Heart right ventricle (tissue), 16 donors: ENCODE measurements at regions not wholly inside any gene's neighbourhood (a gene's known extent, or its start where the extent isn't known, plus 50 kb on each side); places are given as distances from the start of the nearest gene placed in this dataset.

Experiments used
- ATAC-seq, 8 donors: fragments of 200-7000 bp; cut with Tn5 transposase; one replicate each; pipeline ENCODE4 v1.9.1; 2020; ENCODE audit warnings: mild to moderate bottlenecking in 8 of 8, moderate library complexity in 8 of 8, moderate number of reproducible peaks in 1 of 8
- DNase-seq, 2 donors: peaks; one replicate each; pipeline ENCODE4 v3.0.0-alpha.2; 2020
- H3K27ac ChIP-seq, 10 donors: fragments of 200-600 bp; sonication (generic) in 2 of 10; one replicate each; pipeline versions ENCODE4 v1.5.0 to v1.8.0; 2020 to 2022; ENCODE audit warnings: mild to moderate bottlenecking in 3 of 10
- H3K27me3 ChIP-seq, 7 donors: fragments of 200-600 bp; one replicate each; pipeline ENCODE4 v1.8.0; 2021 to 2022; ENCODE audit warnings: mild to moderate bottlenecking in 2 of 7
- H3K36me3 ChIP-seq, 9 donors: fragments of 200-600 bp; sonication (generic) in 1 of 9; one replicate each; pipeline versions ENCODE4 v1.5.0 to v1.8.0; 2020 to 2022; ENCODE audit warnings: mild to moderate bottlenecking in 2 of 9
- H3K4me1 ChIP-seq, 9 donors: fragments of 200-600 bp; sonication (generic) in 1 of 9; one replicate each; pipeline versions ENCODE4 v1.5.0 to v1.8.0; 2020 to 2022; ENCODE audit warnings: mild to moderate bottlenecking in 4 of 9
- H3K4me3 ChIP-seq, 10 donors: fragments of 200-600 bp; sonication (generic) in 2 of 10; one replicate each; pipeline versions ENCODE4 v1.5.0 to v1.8.0; 2020 to 2022; ENCODE audit warnings: mild to moderate bottlenecking in 7 of 10, moderate library complexity in 2 of 10
- H3K9me3 ChIP-seq, 11 donors: fragments of 200-600 bp in 10 of 11; sonication (generic) in 2 of 11; one replicate each; pipeline versions ENCODE4 v1.5.0 to v1.8.0; 2013 to 2022; ENCODE audit warnings: mild to moderate bottlenecking in 2 of 11, control low read depth in 1 of 11, moderate library complexity in 1 of 11
- WGBS, 2 donors: extraction: QIAGEN DNeasy Blood & Tissue Kit; methylation state at CpG; one replicate each; pipeline ENCODE4 v1.1.7; 2013; ENCODE audit warnings: inconsistent platforms in 1 of 2; 5-methylcytosine and 5-hydroxymethylcytosine counted together
- intact Hi-C, 10 donors: fragments of 100-400 bp; cut with DNase I; formaldehyde crosslinking; loops; one replicate each; pipeline versions ENCODE4 v1.11.1 to v1.14.2; 2022
- TF ChIP-seq, protein P1 (sequence below), 9 donors: fragments of 200-600 bp; sonication (generic) in 2 of 9; IDR thresholded peaks; one replicate each; pipeline versions ENCODE4 v1.5.0 to v1.8.0; 2021 to 2022; ENCODE audit warnings: antibody characterized with exemption in 9 of 9, mild to moderate bottlenecking in 5 of 9, moderate library complexity in 1 of 9
- donor health status: Arrhythmogenic right ventricular cardiomyopathy.
- donor health status: ischemic (EF 13 %, LVEDD 7.1; RV severe dilation, severe dysfunction).
- donor health status: healthy with polysubstance abuse.
- donor health status: DM: no; HTN: yes; CAD: no.
- donor health status: DM: no; HTN: no; CAD: no.
- donor health status: ischemic (EF 25% LVEDD 6.9; RV normal size, moderate dysfunction).
- donor health status: ischemic (EF 25% LVEDD 5.7; RV mildly dilated, moderate dysfunction).
- donor health status: healthy.
- donor health status: DM: yes; HTN: yes; CAD: no.
- donor health status: Ischemic cardiomyopathy.
- donor health status: ischemic (EF 35%, LVEDD 5.7; RV mildly dilated, moderate dysfunction).
- donor health status: nonischemic (EF 11% LVEDD 7.7; RV severe dilation, severe dysfunction).
- donor health status: DM: yes; HTN: yes; CAD: no.
- donor health status: PGD.
- donor health status: ischemic (EF 29% LVEDD 5.4; RV normal size, mild dysfunction).
- donor health status: nonischemic (EF 23%, LVEDD 6.1; RV moderate dilation, normal function).

DNA sequence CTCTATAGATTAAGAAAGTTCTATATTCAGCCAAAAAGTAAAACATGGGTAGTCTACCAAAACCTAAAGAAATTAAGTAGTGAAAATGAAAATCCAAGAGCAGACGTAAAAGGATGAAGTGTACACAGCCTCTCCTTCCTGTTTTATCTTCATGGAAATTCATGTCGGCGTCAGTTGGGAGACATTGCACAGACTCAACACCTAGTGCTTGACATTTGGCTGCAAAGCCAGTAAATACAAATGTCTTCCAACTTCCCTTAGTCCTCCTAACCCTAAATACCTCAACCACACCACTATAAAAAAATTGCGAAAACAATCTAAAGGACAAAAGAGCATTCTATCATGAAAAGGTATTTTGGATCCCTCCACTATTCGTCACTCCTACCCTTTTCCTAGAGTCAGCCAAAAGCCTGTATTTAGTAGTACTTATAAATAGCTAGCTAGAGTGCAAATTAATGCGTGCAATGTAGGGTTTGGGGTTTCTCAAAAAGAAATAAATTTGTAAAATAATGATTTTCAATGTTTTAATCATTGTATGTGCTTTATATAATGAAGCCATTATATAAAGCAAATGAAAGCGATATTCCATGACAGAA, 56.4 kb upstream of the TRPC4 start:
- no peaks in the 10 kb centered on the region for H3K27me3 ChIP-seq
- no peaks in the 10 kb centered on the region for H3K36me3 ChIP-seq
- peaks cover 0 to 14% (median 0%) of the 10 kb centered on the region in 9 donors for H3K4me1 ChIP-seq
- no peaks in the 10 kb centered on the region for H3K9me3 ChIP-seq
- TF ChIP-seq, protein P1, sequence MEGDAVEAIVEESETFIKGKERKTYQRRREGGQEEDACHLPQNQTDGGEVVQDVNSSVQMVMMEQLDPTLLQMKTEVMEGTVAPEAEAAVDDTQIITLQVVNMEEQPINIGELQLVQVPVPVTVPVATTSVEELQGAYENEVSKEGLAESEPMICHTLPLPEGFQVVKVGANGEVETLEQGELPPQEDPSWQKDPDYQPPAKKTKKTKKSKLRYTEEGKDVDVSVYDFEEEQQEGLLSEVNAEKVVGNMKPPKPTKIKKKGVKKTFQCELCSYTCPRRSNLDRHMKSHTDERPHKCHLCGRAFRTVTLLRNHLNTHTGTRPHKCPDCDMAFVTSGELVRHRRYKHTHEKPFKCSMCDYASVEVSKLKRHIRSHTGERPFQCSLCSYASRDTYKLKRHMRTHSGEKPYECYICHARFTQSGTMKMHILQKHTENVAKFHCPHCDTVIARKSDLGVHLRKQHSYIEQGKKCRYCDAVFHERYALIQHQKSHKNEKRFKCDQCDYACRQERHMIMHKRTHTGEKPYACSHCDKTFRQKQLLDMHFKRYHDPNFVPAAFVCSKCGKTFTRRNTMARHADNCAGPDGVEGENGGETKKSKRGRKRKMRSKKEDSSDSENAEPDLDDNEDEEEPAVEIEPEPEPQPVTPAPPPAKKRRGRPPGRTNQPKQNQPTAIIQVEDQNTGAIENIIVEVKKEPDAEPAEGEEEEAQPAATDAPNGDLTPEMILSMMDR (IDR thresholded peaks at IDR 0.05), result no peak
- intact Hi-C loops, result no loop called here
- WGBS, 2 donors, result 40 to 51% methylated on average over 7 of the region's 7 CpGs
- H3K4me3 ChIP-seq, result no peak overlapping the region
- DNase-seq (no peak), ATAC-seq (peak in 7 of 8 donors; percentile 62 to 88 (median 82))
- peak overlapping the region in 8 of 10 donors; percentile 3 to 50 (median 32) for H3K27ac ChIP-seq

- ATAC-seq (no peak), DNase-seq (no peak)
- intact Hi-C loops, result no loop called here
- Histone ChIP-seq H3K4me1 (peaks cover 0 to 18% (median 0%) of the 10 kb centered on the region in 9 donors), H3K27ac (no peak overlapping the region), H3K36me3 (no peaks in the 10 kb centered on the region), H3K27me3 (no peaks in the 10 kb centered on the region), H3K9me3 (no peaks in the 10 kb centered on the region), H3K4me3 (no peak overlapping the region)
- TF ChIP-seq, protein P1 (IDR thresholded peaks at IDR 0.05), result no peak
Measured at GRCh38 chr13:37923236-37923635, 53.7 kb upstream of the TRPC4 start.

GRCh38 chr13:37919329-37919880, 49.8 kb upstream of the TRPC4 start:
- DNase-seq, result no peak
- ATAC-seq, result peak in 3 of 8 donors; percentile 48 to 56 (median 55)
- TF ChIP-seq, protein P1 (IDR thresholded peaks at IDR 0.05), result no peak
- H3K27me3 ChIP-seq, result no peaks in the 10 kb centered on the region
- peak overlapping the region in 3 of 10 donors; percentile 27 to 57 (median 48) for H3K27ac ChIP-seq
- H3K4me1 ChIP-seq, result peaks cover 0 to 17% (median 0%) of the 10 kb centered on the region in 9 donors
- intact Hi-C loops, result no loop called here
- 31 to 35% methylated on average over 4 of the region's 4 CpGs for WGBS, 2 donors
- no peaks in the 10 kb centered on the region for H3K36me3 ChIP-seq
- H3K4me3 ChIP-seq, result peak overlapping the region in 7 of 10 donors; percentile 8 to 29 (median 22)
- H3K9me3 ChIP-seq, result peaks cover 0 to 23% (median 7%) of the 10 kb centered on the region in 11 donors
